Muscle layer of duodenum (tissue), 2 donors: ENCODE measurements at regions not wholly inside any gene's neighbourhood (a gene's known extent, or its start where the extent isn't known, plus 50 kb on each side); places are given as distances from the start of the nearest gene placed in this dataset.

Source experiments
- H3K27ac ChIP-seq: one replicate; pipeline ENCODE4 v1.7.0; 2013; ENCODE audit warnings: mild to moderate bottlenecking, low read length
- H3K27me3 ChIP-seq: one replicate; pipeline ENCODE4 v1.7.0; 2013; ENCODE audit warnings: low read depth, mild to moderate bottlenecking, control low read depth, low read length
- H3K36me3 ChIP-seq, 2 donors: one replicate each; pipeline ENCODE4 v1.7.0; 2013; ENCODE audit warnings: low read length in 2 of 2, control low read depth in 1 of 2, mild to moderate bottlenecking in 1 of 2; ENCODE audit not compliant: insufficient read depth in 2 of 2, control insufficient read depth in 1 of 2
- H3K4me1 ChIP-seq, 2 donors: one replicate each; pipeline ENCODE4 v1.7.0; 2013; ENCODE audit warnings: low read length in 2 of 2, mild to moderate bottlenecking in 2 of 2, control low read depth in 1 of 2, moderate library complexity in 1 of 2; ENCODE audit not compliant: insufficient read depth in 2 of 2, control insufficient read depth in 1 of 2
- H3K4me3 ChIP-seq, 2 donors: one replicate each; pipeline ENCODE4 v1.7.0; 2013; ENCODE audit warnings: low read length in 2 of 2, low read depth in 1 of 2, mild to moderate bottlenecking in 1 of 2
- H3K9me3 ChIP-seq, 2 donors: one replicate each; pipeline ENCODE4 v1.7.0; 2013; ENCODE audit warnings: low read length in 2 of 2, control low read depth in 1 of 2, mild to moderate bottlenecking in 1 of 2; ENCODE audit not compliant: control insufficient read depth in 1 of 2
- donor health status: healthy.

GRCh38 chr18:1246827-1247226 is 342.2 kb downstream of the ADCYAP1 start:
- H3K36me3 ChIP-seq: no peaks in the 10 kb centered on the region
- peaks cover 0 to 10% of the 10 kb centered on the region in 2 donors for H3K9me3 ChIP-seq
- no peaks in the 10 kb centered on the region for H3K27me3 ChIP-seq
- H3K4me3 ChIP-seq: no peak overlapping the region
- H3K27ac ChIP-seq: no peak overlapping the region
- no peaks in the 10 kb centered on the region for H3K4me1 ChIP-seq

GRCh38 chr18:1252534-1252933 is 347.9 kb downstream of the ADCYAP1 start:
- H3K9me3 ChIP-seq: no peaks in the 10 kb centered on the region
- no peaks in the 10 kb centered on the region for H3K36me3 ChIP-seq
- H3K27me3 ChIP-seq: no peaks in the 10 kb centered on the region
- no peak overlapping the region for H3K4me3 ChIP-seq
- H3K27ac ChIP-seq: no peak overlapping the region
- no peaks in the 10 kb centered on the region for H3K4me1 ChIP-seq

GRCh38 chr18:1252936-1253335 is 348.3 kb downstream of the ADCYAP1 start:
- Histone ChIP-seq H3K27me3 (no peaks in the 10 kb centered on the region), H3K4me1 (no peaks in the 10 kb centered on the region), H3K4me3 (no peak overlapping the region), H3K36me3 (no peaks in the 10 kb centered on the region), H3K27ac (no peak overlapping the region), H3K9me3 (no peaks in the 10 kb centered on the region)

- no peaks in the 10 kb centered on the region for H3K4me1 ChIP-seq
- H3K9me3 ChIP-seq: no peaks in the 10 kb centered on the region
- no peaks in the 10 kb centered on the region for H3K27me3 ChIP-seq
- H3K4me3 ChIP-seq: no peak overlapping the region
- H3K36me3 ChIP-seq: no peaks in the 10 kb centered on the region
- no peak overlapping the region for H3K27ac ChIP-seq
These were observed 349.2 kb downstream of the ADCYAP1 start for GRCh38 chr18:1253827-1254226.

GRCh38 chr18:1261054-1261453 is 356.4 kb downstream of the ADCYAP1 start:
- H3K27me3 ChIP-seq: no peaks in the 10 kb centered on the region
- no peaks in the 10 kb centered on the region for H3K36me3 ChIP-seq
- peaks cover 0 to 8% of the 10 kb centered on the region in 2 donors for H3K9me3 ChIP-seq
- H3K4me3 ChIP-seq: no peak overlapping the region
- no peak overlapping the region for H3K27ac ChIP-seq
- H3K4me1 ChIP-seq: no peaks in the 10 kb centered on the region

- H3K27ac ChIP-seq: no peak overlapping the region
- no peaks in the 10 kb centered on the region for H3K27me3 ChIP-seq
- H3K9me3 ChIP-seq: no peaks in the 10 kb centered on the region
- H3K4me1 ChIP-seq: no peaks in the 10 kb centered on the region
- no peak overlapping the region for H3K4me3 ChIP-seq
- H3K36me3 ChIP-seq: no peaks in the 10 kb centered on the region
These were observed 362.4 kb downstream of the ADCYAP1 start for GRCh38 chr18:1267021-1267420.

- H3K9me3 ChIP-seq: no peaks in the 10 kb centered on the region
- no peak overlapping the region for H3K27ac ChIP-seq
- H3K27me3 ChIP-seq: no peaks in the 10 kb centered on the region
- no peak overlapping the region for H3K4me3 ChIP-seq
- H3K36me3 ChIP-seq: no peaks in the 10 kb centered on the region
- no peaks in the 10 kb centered on the region for H3K4me1 ChIP-seq
These were observed 365.4 kb downstream of the ADCYAP1 start for GRCh38 chr18:1270081-1270480.

- no peaks in the 10 kb centered on the region for H3K27me3 ChIP-seq
- no peaks in the 10 kb centered on the region for H3K4me1 ChIP-seq
- no peaks in the 10 kb centered on the region for H3K36me3 ChIP-seq
- no peaks in the 10 kb centered on the region for H3K9me3 ChIP-seq
- H3K27ac ChIP-seq: no peak overlapping the region
- no peak overlapping the region for H3K4me3 ChIP-seq
These were observed 368.8 kb downstream of the ADCYAP1 start for GRCh38 chr18:1273469-1273868.

GRCh38 chr18:1292167-1292566 is 387.5 kb downstream of the ADCYAP1 start:
- Histone ChIP-seq H3K36me3 (no peaks in the 10 kb centered on the region), H3K9me3 (no peaks in the 10 kb centered on the region), H3K27ac (no peak overlapping the region), H3K27me3 (no peaks in the 10 kb centered on the region), H3K4me1 (no peaks in the 10 kb centered on the region), H3K4me3 (no peak overlapping the region)

GRCh38 chr18:1294229-1294628 is 389.6 kb downstream of the ADCYAP1 start:
- Histone ChIP-seq H3K4me3 (no peak overlapping the region), H3K27me3 (no peaks in the 10 kb centered on the region), H3K36me3 (no peaks in the 10 kb centered on the region), H3K4me1 (no peaks in the 10 kb centered on the region), H3K9me3 (no peaks in the 10 kb centered on the region), H3K27ac (no peak overlapping the region)

GRCh38 chr18:1296237-1296636 is 391.6 kb downstream of the ADCYAP1 start:
- Histone ChIP-seq H3K4me1 (no peaks in the 10 kb centered on the region), H3K27ac (no peak overlapping the region), H3K27me3 (no peaks in the 10 kb centered on the region), H3K9me3 (no peaks in the 10 kb centered on the region), H3K36me3 (no peaks in the 10 kb centered on the region), H3K4me3 (no peak overlapping the region)

GRCh38 chr18:1302861-1303260 is 398.2 kb downstream of the ADCYAP1 start:
- no peaks in the 10 kb centered on the region for H3K27me3 ChIP-seq
- no peaks in the 10 kb centered on the region for H3K4me1 ChIP-seq

More at GRCh38 chr18:1302861-1303260, 398.2 kb downstream of the ADCYAP1 start:
- no peak overlapping the region for H3K27ac ChIP-seq
- no peak overlapping the region for H3K4me3 ChIP-seq
- no peaks in the 10 kb centered on the region for H3K36me3 ChIP-seq
- H3K9me3 ChIP-seq: no peaks in the 10 kb centered on the region
